Neural cell (in vitro differentiated cells): ENCODE measurements at regions not wholly inside any gene's neighbourhood (a gene's known extent, or its start where the extent isn't known, plus 50 kb on each side); places are given as distances from the start of the nearest gene placed in this dataset.

Experiments
- H2AFZ ChIP-seq: fragments of 200-600, 300-800 bp; sonication (generic), shearing (Covaris generic); 2 replicates; pipeline ENCODE4 v1.6.0; 2014; ENCODE audit warnings: low read depth, mild to moderate bottlenecking, antibody characterized with exemption, low read length, moderate library complexity
- H3F3A ChIP-seq: fragments of 200-600 bp; shearing (Covaris generic); 2 replicates; pipeline ENCODE4 v1.6.1; 2016; ENCODE audit warnings: mild to moderate bottlenecking, moderate library complexity, mixed read lengths, antibody characterized with exemption, low read length; ENCODE audit not compliant: insufficient read depth, poor library complexity, severe bottlenecking
- H3K27ac ChIP-seq: fragments of 200-600, 300-800 bp; sonication (generic), shearing (Covaris generic); 2 replicates; pipeline ENCODE4 v1.5.1; 2014; ENCODE audit warnings: mild to moderate bottlenecking, low read length, moderate library complexity
- H3K27me3 ChIP-seq: fragments of 300-800, 200-600 bp; sonication (generic), shearing (Covaris generic); 2 replicates; pipeline ENCODE4 v1.6.0; 2014; ENCODE audit warnings: mild to moderate bottlenecking, low read depth, low read length, moderate library complexity; ENCODE audit not compliant: insufficient read depth
- H3K36me3 ChIP-seq: fragments of 300-800, 200-600 bp; sonication (generic), shearing (Covaris generic); 2 replicates; pipeline ENCODE4 v1.5.1; 2014; ENCODE audit warnings: mild to moderate bottlenecking, antibody characterized with exemption, low read length, moderate library complexity; ENCODE audit not compliant: insufficient read depth
- H3K4me2 ChIP-seq: fragments of 300-800, 200-600 bp; sonication (generic), shearing (Covaris generic); 2 replicates; pipeline ENCODE4 v1.6.0; 2014; ENCODE audit warnings: mild to moderate bottlenecking, low read length
- H3K4me3 ChIP-seq: fragments of 300-800, 200-600 bp; sonication (generic), shearing (Covaris generic); 2 replicates; pipeline ENCODE4 v1.5.1; 2014; ENCODE audit warnings: mild to moderate bottlenecking, low read length, moderate library complexity
- H3K79me2 ChIP-seq: fragments of 200-600 bp; shearing (Covaris generic); replicated peaks from 2 replicates; pipeline ENCODE4 v1.6.0; 2014; ENCODE audit warnings: mild to moderate bottlenecking, low read length, moderate library complexity; ENCODE audit not compliant: insufficient read depth
- H3K9ac ChIP-seq: fragments of 300-800, 200-600 bp; sonication (generic), shearing (Covaris generic); 2 replicates; pipeline ENCODE4 v1.6.1; 2016; ENCODE audit warnings: mild to moderate bottlenecking, low read length, mixed read lengths
- H3K9me2 ChIP-seq: fragments of 200-600 bp; shearing (Covaris generic); 2 replicates; pipeline ENCODE4 v1.6.1; 2016; ENCODE audit warnings: mild to moderate bottlenecking, low read length, mixed read lengths; ENCODE audit not compliant: insufficient read depth
- H3K9me3 ChIP-seq: fragments of 200-600, 300-800 bp; sonication (generic), shearing (Covaris generic); 2 replicates; pipeline ENCODE4 v1.6.1; 2016; ENCODE audit warnings: mild to moderate bottlenecking, mixed run types, low read length, moderate library complexity, mixed read lengths
- H4K20me1 ChIP-seq: fragments of 200-600 bp; shearing (Covaris generic); 2 replicates; pipeline ENCODE4 v1.6.1; 2016; ENCODE audit warnings: mild to moderate bottlenecking, mixed run types; ENCODE audit not compliant: insufficient read depth
- CTCF ChIP-seq: fragments of 450-650 bp; IDR thresholded peaks from 2 replicates; pipeline ENCODE4 v1.5.1; 2014; ENCODE audit warnings: antibody characterized with exemption, mild to moderate bottlenecking, moderate library complexity; ENCODE audit not compliant: poor library complexity, severe bottlenecking
- EP300 ChIP-seq: fragments of 450-650 bp; conservative IDR thresholded peaks from 2 replicates; pipeline ENCODE4 v1.6.1; 2014; ENCODE audit warnings: antibody characterized with exemption, mild to moderate bottlenecking, moderate library complexity; ENCODE audit not compliant: poor library complexity, severe bottlenecking
- EZH2 ChIP-seq: fragments of 200-600, 300-800 bp; shearing (Covaris generic), sonication (generic); IDR thresholded peaks from 2 replicates; pipeline ENCODE4 v1.6.1; 2014; ENCODE audit warnings: antibody characterized with exemption, low read length, borderline replicate concordance, mild to moderate bottlenecking; ENCODE audit not compliant: insufficient read depth, poor library complexity, severe bottlenecking
- MXI1 ChIP-seq: fragments of 450-650 bp; conservative IDR thresholded peaks from 2 replicates; pipeline ENCODE4 v1.6.1; 2014; ENCODE audit warnings: antibody characterized with exemption, mild to moderate bottlenecking; ENCODE audit not compliant: poor library complexity, severe bottlenecking
- POLR2AphosphoS5 ChIP-seq: IDR thresholded peaks from 2 replicates; pipeline ENCODE4 v1.6.1; 2012
- RAD21 ChIP-seq: fragments of 450-650 bp; conservative IDR thresholded peaks from 2 replicates; pipeline ENCODE4 v1.6.1; 2014; ENCODE audit warnings: antibody characterized with exemption, mild to moderate bottlenecking, moderate library complexity
- REST ChIP-seq: IDR thresholded peaks from 2 replicates; pipeline ENCODE4 v1.6.1; 2012; ENCODE audit warnings: borderline replicate concordance
- SMC3 ChIP-seq: fragments of 450-650 bp; conservative IDR thresholded peaks from 2 replicates; pipeline ENCODE4 v1.6.1; 2014; ENCODE audit warnings: antibody characterized with exemption, mild to moderate bottlenecking, moderate library complexity; ENCODE audit not compliant: poor library complexity
- TAF1 ChIP-seq: IDR thresholded peaks from 2 replicates; pipeline ENCODE4 v1.6.1; 2012; ENCODE audit warnings: low read depth

DNA sequence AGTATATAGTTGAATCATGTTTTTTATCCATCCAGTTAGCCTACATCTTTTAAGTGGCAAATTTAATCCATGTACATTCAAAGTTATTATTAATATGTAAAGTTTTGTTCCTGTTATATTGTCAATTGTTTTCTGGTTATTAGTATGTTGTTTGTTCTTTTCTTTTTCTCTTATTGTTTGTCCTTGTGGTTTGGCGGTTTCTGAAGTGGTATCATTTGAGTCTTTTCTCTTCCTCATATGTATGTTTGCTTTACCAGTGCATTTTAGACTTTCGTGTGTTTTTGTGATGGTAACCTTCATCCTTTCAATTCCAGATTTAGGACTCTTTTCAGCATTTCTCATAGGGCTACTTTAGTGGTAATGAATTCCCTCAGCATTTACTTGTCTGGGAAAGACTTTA is 130.4 kb upstream of the RFX3 start:
- Histone ChIP-seq H3K9me2 (no peaks in the 10 kb centered on the region), H3K9me3 (no peaks in the 10 kb centered on the region), H3K27ac (no peak overlapping the region), H3K4me3 (no peak overlapping the region), H3K27me3 (no peaks in the 10 kb centered on the region), H3K9ac (no peak overlapping the region), H3K4me2 (no peak overlapping the region), H2AFZ (no peak overlapping the region), H4K20me1 (no peaks in the 10 kb centered on the region), H3K36me3 (no peaks in the 10 kb centered on the region), H3F3A (no peaks in the 10 kb centered on the region), H3K79me2 (no peaks in the 10 kb centered on the region)
- TF ChIP-seq EZH2 (no peak), REST (no peak), CTCF (no peak), SMC3 (no peak), MXI1 (no peak), TAF1 (no peak), RAD21 (no peak), POLR2AphosphoS5 (no peak), EP300 (no peak)

DNA sequence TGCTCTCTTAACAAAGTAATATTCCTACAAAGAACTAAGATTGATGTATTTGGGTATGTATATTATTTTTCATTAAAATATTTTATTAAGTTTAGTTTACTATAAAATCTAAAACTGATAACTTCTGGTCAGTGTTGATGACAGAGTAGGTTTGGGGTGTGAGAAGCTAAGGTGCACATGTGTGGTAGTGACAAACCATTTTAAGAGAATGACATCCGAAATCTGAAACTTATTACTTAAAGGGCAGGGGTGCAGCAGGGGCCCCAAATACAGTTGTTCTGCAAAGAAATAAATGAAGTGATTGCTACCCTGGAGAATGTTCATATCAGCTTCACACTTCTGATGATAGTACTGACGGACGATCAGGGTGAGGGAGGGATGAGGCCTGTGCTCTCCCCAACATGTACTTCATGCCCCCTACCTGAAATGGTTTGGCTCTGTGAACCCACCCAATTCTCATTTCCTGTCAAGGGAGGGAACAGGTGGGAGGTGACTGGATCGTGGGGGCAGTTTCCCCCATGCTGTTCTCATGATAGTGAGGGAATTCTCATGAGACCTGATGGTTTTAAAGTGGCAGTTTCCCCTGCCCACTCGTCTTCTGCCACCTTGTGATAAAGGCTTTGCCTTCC is 125.3 kb upstream of the RFX3 start:
- no peaks in the 10 kb centered on the region for H3K27me3 ChIP-seq
- H3F3A ChIP-seq, result no peaks in the 10 kb centered on the region
- no peak overlapping the region for H2AFZ ChIP-seq
- no peak overlapping the region for H3K9ac ChIP-seq
- no peak overlapping the region for H3K4me2 ChIP-seq
- H3K27ac ChIP-seq, result no peak overlapping the region
- no peaks in the 10 kb centered on the region for H3K9me3 ChIP-seq
- H4K20me1 ChIP-seq, result no peaks in the 10 kb centered on the region
- no peak for TF ChIP-seq EZH2
- TF ChIP-seq POLR2AphosphoS5, result no peak
- TF ChIP-seq TAF1, result no peak
- no peak for TF ChIP-seq MXI1
- no peak for TF ChIP-seq RAD21
- TF ChIP-seq EP300, result no peak
- no peak for TF ChIP-seq CTCF
- no peak for TF ChIP-seq SMC3
- no peak for TF ChIP-seq REST
- no peaks in the 10 kb centered on the region for H3K79me2 ChIP-seq
- no peaks in the 10 kb centered on the region for H3K9me2 ChIP-seq
- no peak overlapping the region for H3K4me3 ChIP-seq
- no peaks in the 10 kb centered on the region for H3K36me3 ChIP-seq
